H9 (cell line): ENCODE measurements at regions not wholly inside any gene's neighbourhood (a gene's known extent, or its start where the extent isn't known, plus 50 kb on each side); places are given as distances from the start of the nearest gene placed in this dataset.

Source experiments
- DNase-seq: peaks from one replicate; pipeline ENCODE4 v3.0.0-alpha.2; 2017
- H2AFZ ChIP-seq: one replicate; pipeline ENCODE4 v1.6.1; 2013; ENCODE audit warnings: mild to moderate bottlenecking, low read length, control low read depth, moderate library complexity
- H2AK5ac ChIP-seq: 2 replicates; pipeline ENCODE4 v1.6.1; 2013; ENCODE audit warnings: low read length, control low read depth, mixed read lengths; ENCODE audit not compliant: insufficient read length
- H2BK120ac ChIP-seq: one replicate; pipeline ENCODE4 v1.6.1; 2013; ENCODE audit warnings: low read depth, mild to moderate bottlenecking, low read length, control low read depth, inconsistent platforms; ENCODE audit not compliant: poor library complexity, severe bottlenecking
- H2BK12ac ChIP-seq: 2 replicates; pipeline ENCODE4 v1.6.1; 2013; ENCODE audit warnings: low read length, control low read depth, mixed read lengths, low read depth; ENCODE audit not compliant: insufficient read length
- H2BK15ac ChIP-seq: 2 replicates; pipeline ENCODE4 v1.6.1; 2013; ENCODE audit warnings: low read depth, low read length, control low read depth
- H2BK20ac ChIP-seq: one replicate; pipeline ENCODE4 v1.6.1; 2013; ENCODE audit warnings: low read depth, mild to moderate bottlenecking, low read length, control low read depth, inconsistent platforms; ENCODE audit not compliant: poor library complexity, severe bottlenecking
- H2BK5ac ChIP-seq: 2 replicates; pipeline ENCODE4 v1.6.1; 2013; ENCODE audit warnings: low read length, control low read depth, mixed read lengths; ENCODE audit not compliant: insufficient read length
- H3K14ac ChIP-seq: 2 replicates; pipeline ENCODE4 v1.6.1; 2013; ENCODE audit warnings: low read length, control low read depth; ENCODE audit not compliant: insufficient read depth
- H3K18ac ChIP-seq: 2 replicates; pipeline ENCODE4 v1.6.1; 2013; ENCODE audit warnings: low read depth, mild to moderate bottlenecking, mixed read lengths, low read length, control low read depth; ENCODE audit not compliant: insufficient read length
- H3K23ac ChIP-seq: 2 replicates; pipeline ENCODE4 v1.6.1; 2013; ENCODE audit warnings: low read length, control low read depth, mixed read lengths, low read depth; ENCODE audit not compliant: insufficient read length
- H3K23me2 ChIP-seq: 2 replicates; pipeline ENCODE4 v1.6.1; 2013; ENCODE audit warnings: low read depth, mild to moderate bottlenecking, mixed read lengths, low read length, control low read depth; ENCODE audit not compliant: insufficient read length, poor library complexity, severe bottlenecking
- H3K27ac ChIP-seq: 2 replicates; pipeline ENCODE4 v1.5.1; 2013; ENCODE audit warnings: low read length, control low read depth, mixed read lengths, low read depth; ENCODE audit not compliant: insufficient read length
- H3K27me3 ChIP-seq: 2 replicates; pipeline ENCODE4 v1.6.1; 2013; ENCODE audit warnings: low read length, control low read depth, inconsistent platforms; ENCODE audit not compliant: insufficient read depth
- H3K4ac ChIP-seq: 2 replicates; pipeline ENCODE4 v1.6.1; 2013; ENCODE audit warnings: low read depth, mild to moderate bottlenecking, control low read depth, inconsistent platforms, low read length, moderate library complexity
- H3K4me1 ChIP-seq: 2 replicates; pipeline ENCODE4 v1.6.1; 2013; ENCODE audit warnings: low read length, control low read depth, inconsistent platforms; ENCODE audit not compliant: insufficient read depth
- H3K4me2 ChIP-seq: 2 replicates; pipeline ENCODE4 v1.6.1; 2013; ENCODE audit warnings: low read length, control low read depth, mixed read lengths; ENCODE audit not compliant: insufficient read length, insufficient read depth
- H3K56ac ChIP-seq: 2 replicates; pipeline ENCODE4 v1.6.1; 2013; ENCODE audit warnings: low read depth, mild to moderate bottlenecking, mixed read lengths, low read length, control low read depth; ENCODE audit not compliant: insufficient read length
- H3K79me1 ChIP-seq: 2 replicates; pipeline ENCODE4 v1.6.1; 2013; ENCODE audit warnings: low read depth, mild to moderate bottlenecking, moderate library complexity, low read length, control low read depth, inconsistent platforms; ENCODE audit not compliant: insufficient read depth, poor library complexity, severe bottlenecking
- H3K79me2 ChIP-seq: 2 replicates; pipeline ENCODE4 v1.6.1; 2013; ENCODE audit warnings: low read length, control low read depth, inconsistent platforms; ENCODE audit not compliant: insufficient read depth
- H3K9ac ChIP-seq: 2 replicates; pipeline ENCODE4 v1.6.1; 2013; ENCODE audit warnings: low read length, control low read depth, mixed read lengths; ENCODE audit not compliant: insufficient read length; ENCODE audit errors: extremely low read depth
- H3K9me3 ChIP-seq: one replicate; pipeline ENCODE4 v1.6.1; 2013; ENCODE audit warnings: low read depth, low read length, inconsistent platforms; ENCODE audit not compliant: control insufficient read depth
- H3T11ph ChIP-seq: one replicate; pipeline ENCODE4 v1.6.1; 2013; ENCODE audit warnings: mild to moderate bottlenecking, low read length, control low read depth, inconsistent platforms
- H4K20me1 ChIP-seq: one replicate; pipeline ENCODE4 v1.6.1; 2013; ENCODE audit not compliant: control insufficient read depth, insufficient read length, insufficient read depth
- H4K5ac ChIP-seq: 2 replicates; pipeline ENCODE4 v1.6.1; 2013; ENCODE audit warnings: low read depth, mild to moderate bottlenecking, mixed read lengths, low read length, control low read depth; ENCODE audit not compliant: insufficient read length
- H4K8ac ChIP-seq: replicated peaks from 2 replicates; pipeline ENCODE4 v1.6.1; 2013; ENCODE audit warnings: low read length, control low read depth, mixed read lengths, low read depth; ENCODE audit not compliant: insufficient read length
- H4K91ac ChIP-seq: 2 replicates; pipeline ENCODE4 v1.6.1; 2013; ENCODE audit warnings: low read depth, mild to moderate bottlenecking, moderate library complexity, mixed read lengths, low read length, control low read depth; ENCODE audit not compliant: insufficient read length
- H3K27ac Mint-ChIP-seq, 3 experiments: 2 replicates in 2 of 3; 3 replicates in 1 of 3; pipeline ENCODE4 v1.8.0; 2020 to 2021; ENCODE audit warnings: mixed read lengths in 3 of 3, mild to moderate bottlenecking in 1 of 3, moderate library complexity in 1 of 3
- H3K27me3 Mint-ChIP-seq: 2 replicates; pipeline ENCODE4 v1.8.0; 2021; ENCODE audit warnings: low read depth, mild to moderate bottlenecking, moderate library complexity, mixed read lengths
- H3K36me3 Mint-ChIP-seq, 3 experiments: 2 replicates in 2 of 3; 3 replicates in 1 of 3; pipeline ENCODE4 v1.8.0; 2020 to 2021; ENCODE audit warnings: low read depth in 3 of 3, mixed read lengths in 3 of 3; ENCODE audit not compliant: insufficient read depth in 1 of 3
- H3K4me1 Mint-ChIP-seq, 2 experiments: 2 replicates each; pipeline ENCODE4 v1.8.0; 2020; ENCODE audit warnings: mixed read lengths in 2 of 2
- H3K4me3 Mint-ChIP-seq, 2 experiments: 2 replicates in 1 of 2; 3 replicates in 1 of 2; pipeline ENCODE4 v1.8.0; 2020 to 2021; ENCODE audit warnings: mild to moderate bottlenecking in 2 of 2, mixed read lengths in 2 of 2, moderate library complexity in 1 of 2
- H3K9me3 Mint-ChIP-seq, 2 experiments: 2 replicates in 1 of 2; 3 replicates in 1 of 2; pipeline ENCODE4 v1.8.0; 2020; ENCODE audit warnings: mild to moderate bottlenecking in 2 of 2, mixed read lengths in 2 of 2, moderate library complexity in 1 of 2
- WGBS: extraction: QIAGEN DNeasy Blood & Tissue Kit; methylation state at CpG from one replicate; pipeline ENCODE4 v1.1.7; 2013; ENCODE audit warnings: missing lambda C conversion rate, low lambda C conversion rate, mixed read lengths; ENCODE audit not compliant: insufficient read length; ENCODE audit errors: extremely low coverage; 5-methylcytosine and 5-hydroxymethylcytosine counted together
- TF ChIP-seq, protein P1 (sequence below): fragments of 200-600 bp; sonication (generic); conservative IDR thresholded peaks from 3 replicates; pipeline ENCODE4 v1.8.0; 2021; ENCODE audit warnings: antibody characterized with exemption, mild to moderate bottlenecking

DNA sequence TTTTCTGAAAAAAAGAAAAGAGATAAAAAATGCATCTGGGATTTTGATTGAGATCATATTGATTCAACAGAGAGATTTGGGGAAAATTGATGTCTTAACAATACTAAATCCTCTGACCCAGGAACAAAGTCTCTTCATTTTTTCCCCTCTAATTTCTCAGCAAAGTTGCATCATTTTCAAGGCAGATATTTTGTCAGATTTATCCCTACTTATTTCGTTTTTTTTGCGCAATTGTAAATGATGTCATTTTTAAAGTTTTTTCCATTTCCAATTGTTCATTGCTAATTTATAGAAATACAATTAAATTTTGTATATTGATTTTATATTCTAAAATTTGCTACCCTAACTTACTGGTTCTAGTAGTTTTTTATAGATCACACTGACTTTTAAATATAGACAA is 97.7 kb upstream of the TMEM170B start:
- Histone ChIP-seq H2BK20ac (no peak overlapping the region), H3K27me3 (no peaks in the 10 kb centered on the region), H3K9me3 (no peaks in the 10 kb centered on the region), H3K23me2 (no peaks in the 10 kb centered on the region), H4K5ac (no peak overlapping the region), H3K18ac (no peak overlapping the region), H3K9ac (no peak overlapping the region), H4K91ac (no peak overlapping the region), H3K4me2 (no peak overlapping the region), H2BK5ac (no peak overlapping the region), H2AFZ (no peak overlapping the region), H2BK15ac (no peak overlapping the region), H3K79me2 (no peaks in the 10 kb centered on the region; the same call in 1 of the 2 replicates), H4K8ac (no peak overlapping the region), H3K4ac (no peak overlapping the region), H4K20me1 (no peaks in the 10 kb centered on the region), H2AK5ac (no peak overlapping the region), H3K23ac (no peak overlapping the region), H3K27ac (no peak overlapping the region), H3K56ac (no peak overlapping the region), H3K79me1 (no peaks in the 10 kb centered on the region), H2BK120ac (no peak overlapping the region), H3K4me1 (no peaks in the 10 kb centered on the region), H3K14ac (no peak overlapping the region), H2BK12ac (no peak overlapping the region), H3T11ph (no peak overlapping the region)
- TF ChIP-seq, protein P1, sequence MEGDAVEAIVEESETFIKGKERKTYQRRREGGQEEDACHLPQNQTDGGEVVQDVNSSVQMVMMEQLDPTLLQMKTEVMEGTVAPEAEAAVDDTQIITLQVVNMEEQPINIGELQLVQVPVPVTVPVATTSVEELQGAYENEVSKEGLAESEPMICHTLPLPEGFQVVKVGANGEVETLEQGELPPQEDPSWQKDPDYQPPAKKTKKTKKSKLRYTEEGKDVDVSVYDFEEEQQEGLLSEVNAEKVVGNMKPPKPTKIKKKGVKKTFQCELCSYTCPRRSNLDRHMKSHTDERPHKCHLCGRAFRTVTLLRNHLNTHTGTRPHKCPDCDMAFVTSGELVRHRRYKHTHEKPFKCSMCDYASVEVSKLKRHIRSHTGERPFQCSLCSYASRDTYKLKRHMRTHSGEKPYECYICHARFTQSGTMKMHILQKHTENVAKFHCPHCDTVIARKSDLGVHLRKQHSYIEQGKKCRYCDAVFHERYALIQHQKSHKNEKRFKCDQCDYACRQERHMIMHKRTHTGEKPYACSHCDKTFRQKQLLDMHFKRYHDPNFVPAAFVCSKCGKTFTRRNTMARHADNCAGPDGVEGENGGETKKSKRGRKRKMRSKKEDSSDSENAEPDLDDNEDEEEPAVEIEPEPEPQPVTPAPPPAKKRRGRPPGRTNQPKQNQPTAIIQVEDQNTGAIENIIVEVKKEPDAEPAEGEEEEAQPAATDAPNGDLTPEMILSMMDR: no peak
- no CpG with 5 or more reads among the region's 2 CpGs for WGBS
- no peak for DNase-seq
- Mint-ChIP-seq H3K27me3 (no peaks in the 10 kb centered on the region), H3K27ac (no peak overlapping the region), H3K4me3 (no peak overlapping the region), H3K4me1 (peaks cover 0 to 3% of the 10 kb centered on the region in 2 experiments; a peak in 2 of 4 replicates), H3K36me3 (peaks cover 0 to 7% (median 0%) of the 10 kb centered on the region in 3 experiments; a peak in 2 of 7 replicates), H3K9me3 (peaks cover 2 to 3% of the 10 kb centered on the region in 2 experiments; a peak in 2 of 5 replicates)
